ENCODE measurements at regions not wholly inside any gene's neighbourhood (a gene's known extent, or its start where the extent isn't known, plus 50 kb on each side); places are given as distances from the start of the nearest gene placed in this dataset.

DNA sequence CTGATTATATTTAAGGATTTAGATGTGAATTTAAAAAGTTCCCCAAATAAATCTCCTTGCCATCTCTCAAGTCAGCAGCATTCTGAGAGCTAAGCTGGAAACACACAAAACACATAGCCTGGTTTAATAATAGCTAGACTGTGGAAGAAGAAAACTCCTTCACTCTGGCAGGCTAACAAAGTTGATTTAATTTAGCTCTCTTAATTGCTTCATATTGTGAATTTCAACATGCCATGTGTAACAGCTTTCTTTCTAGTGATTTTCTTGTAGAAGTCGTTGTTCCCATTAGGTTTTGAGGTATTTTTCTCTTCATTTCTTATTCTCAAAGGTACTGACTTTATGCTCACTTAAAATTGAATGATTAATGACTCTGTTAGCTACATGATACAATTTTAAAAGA, 216.8 kb upstream of the AKR1E2 start:
- TF ChIP-seq CTCF (IDR thresholded peaks at IDR 0.05; ENCODE audit: borderline replicate concordance, extremely low read depth, low read length, poor library complexity, severe bottlenecking), result no peak
- TF ChIP-seq EZH2 (IDR thresholded peaks at IDR 0.05; ENCODE audit: borderline replicate concordance, low read depth, low read length, severe bottlenecking), result no peak

All from DND-41 (cell line).